Mucosa of rectum (tissue), 2 donors: ENCODE measurements at regions not wholly inside any gene's neighbourhood (a gene's known extent, or its start where the extent isn't known, plus 50 kb on each side); places are given as distances from the start of the nearest gene placed in this dataset.
"Not testable (repeated sequence)": the region's sequence is repeated elsewhere in the genome, so short reads cannot be mapped to it uniquely, and the experiment has no call there.

Source experiments
- H3K27ac ChIP-seq, 2 donors: one replicate each; pipeline ENCODE4 v1.7.0; 2013; ENCODE audit warnings: inconsistent platforms in 2 of 2, low read depth in 2 of 2, low read length in 2 of 2
- H3K27me3 ChIP-seq, 2 donors: one replicate each; pipeline ENCODE4 v1.7.0; 2013; ENCODE audit warnings: low read length in 2 of 2; ENCODE audit not compliant: control insufficient read depth in 2 of 2, insufficient read depth in 2 of 2
- H3K36me3 ChIP-seq, 2 donors: one replicate each; pipeline ENCODE4 v1.7.0; 2013; ENCODE audit warnings: low read length in 2 of 2; ENCODE audit not compliant: control insufficient read depth in 2 of 2, insufficient read depth in 2 of 2
- H3K4me1 ChIP-seq, 2 donors: one replicate each; pipeline ENCODE4 v1.7.0; 2013; ENCODE audit warnings: low read length in 2 of 2, mild to moderate bottlenecking in 1 of 2; ENCODE audit not compliant: control insufficient read depth in 2 of 2, insufficient read depth in 2 of 2
- H3K4me3 ChIP-seq, 2 donors: one replicate each; pipeline ENCODE4 v1.7.0; 2013; ENCODE audit warnings: low read length in 2 of 2
- H3K9ac ChIP-seq, 2 donors: one replicate each; pipeline ENCODE4 v1.7.0; 2013; ENCODE audit warnings: low read length in 2 of 2, low read depth in 1 of 2, mild to moderate bottlenecking in 1 of 2
- H3K9me3 ChIP-seq, 2 donors: one replicate each; pipeline ENCODE4 v1.7.0; 2013; ENCODE audit warnings: low read length in 2 of 2; ENCODE audit not compliant: control insufficient read depth in 2 of 2
- donor health status: healthy.
- donor health status: Normal muscosa, but diverticular disease.

- H3K9me3 ChIP-seq, result no peaks in the 10 kb centered on the region
- no peak overlapping the region for H3K9ac ChIP-seq
- no peak overlapping the region for H3K27ac ChIP-seq
- no peaks in the 10 kb centered on the region for H3K4me1 ChIP-seq
- no peaks in the 10 kb centered on the region for H3K36me3 ChIP-seq
- no peak overlapping the region for H3K4me3 ChIP-seq
- H3K27me3 ChIP-seq, result no peaks in the 10 kb centered on the region
These were observed 982.3 kb downstream of the DIPK2A start for GRCh38 chr3:144953959-144954358.

GRCh38 chr3:144957398-144958101 is 985.9 kb downstream of the DIPK2A start:
- H3K36me3 ChIP-seq, result no peaks in the 10 kb centered on the region
- no peaks in the 10 kb centered on the region for H3K4me1 ChIP-seq
- no peaks in the 10 kb centered on the region for H3K9me3 ChIP-seq
- H3K4me3 ChIP-seq, result no peak overlapping the region
- no peaks in the 10 kb centered on the region for H3K27me3 ChIP-seq
- H3K27ac ChIP-seq, result no peak overlapping the region
- H3K9ac ChIP-seq, result no peak overlapping the region

GRCh38 chr3:144963810-144964209 is 992.2 kb downstream of the DIPK2A start:
- Histone ChIP-seq H3K4me3 (no peak overlapping the region), H3K9ac (no peak overlapping the region), H3K27me3 (no peaks in the 10 kb centered on the region), H3K4me1 (no peaks in the 10 kb centered on the region), H3K27ac (no peak overlapping the region), H3K9me3 (no peaks in the 10 kb centered on the region), H3K36me3 (no peaks in the 10 kb centered on the region)

- H3K9me3 ChIP-seq, result no peaks in the 10 kb centered on the region
- no peak overlapping the region for H3K4me3 ChIP-seq
- no peaks in the 10 kb centered on the region for H3K27me3 ChIP-seq
- no peaks in the 10 kb centered on the region for H3K36me3 ChIP-seq
- H3K9ac ChIP-seq, result no peak overlapping the region
- H3K4me1 ChIP-seq, result no peaks in the 10 kb centered on the region
- no peak overlapping the region for H3K27ac ChIP-seq
These were observed 994.9 kb downstream of the DIPK2A start for GRCh38 chr3:144966560-144966959.

GRCh38 chr3:144968750-144969350 is 997.2 kb downstream of the DIPK2A start:
- Histone ChIP-seq H3K9ac (no peak overlapping the region), H3K4me1 (no peaks in the 10 kb centered on the region), H3K27ac (no peak overlapping the region), H3K4me3 (no peak overlapping the region), H3K36me3 (no peaks in the 10 kb centered on the region), H3K27me3 (no peaks in the 10 kb centered on the region), H3K9me3 (no peaks in the 10 kb centered on the region)

GRCh38 chr3:144984481-144984880 is 1012.9 kb downstream of the DIPK2A start:
- not testable (repeated sequence) for H3K9me3 ChIP-seq, H3K27me3 ChIP-seq, H3K4me1 ChIP-seq, H3K36me3 ChIP-seq, H3K9ac ChIP-seq, H3K27ac ChIP-seq, H3K4me3 ChIP-seq

GRCh38 chr3:144989807-144990206 is 1018.2 kb downstream of the DIPK2A start:
- H3K36me3 ChIP-seq, result no peaks in the 10 kb centered on the region
- H3K4me3 ChIP-seq, result no peak overlapping the region
- no peaks in the 10 kb centered on the region for H3K27me3 ChIP-seq
- no peaks in the 10 kb centered on the region for H3K4me1 ChIP-seq
- H3K9me3 ChIP-seq, result no peaks in the 10 kb centered on the region
- H3K27ac ChIP-seq, result no peak overlapping the region
- H3K9ac ChIP-seq, result no peak overlapping the region

- H3K27ac ChIP-seq, result no peak overlapping the region
- H3K4me3 ChIP-seq, result no peak overlapping the region
- no peaks in the 10 kb centered on the region for H3K27me3 ChIP-seq
- H3K36me3 ChIP-seq, result no peaks in the 10 kb centered on the region
- H3K9me3 ChIP-seq, result no peaks in the 10 kb centered on the region
- H3K4me1 ChIP-seq, result no peaks in the 10 kb centered on the region
- H3K9ac ChIP-seq, result no peak overlapping the region
These were observed 1024.2 kb downstream of the DIPK2A start for GRCh38 chr3:144995856-144996255.

GRCh38 chr3:145005427-145005826 is 1033.8 kb downstream of the DIPK2A start:
- Histone ChIP-seq H3K4me3 (no peak overlapping the region), H3K36me3 (no peaks in the 10 kb centered on the region), H3K4me1 (no peaks in the 10 kb centered on the region), H3K27me3 (no peaks in the 10 kb centered on the region), H3K9me3 (peaks cover 0 to 4% of the 10 kb centered on the region in 2 donors), H3K27ac (no peak overlapping the region), H3K9ac (no peak overlapping the region)

- Histone ChIP-seq H3K36me3 (no peaks in the 10 kb centered on the region), H3K9me3 (peaks cover 0 to 4% of the 10 kb centered on the region in 2 donors), H3K9ac (no peak overlapping the region), H3K27ac (no peak overlapping the region), H3K4me3 (no peak overlapping the region), H3K27me3 (no peaks in the 10 kb centered on the region), H3K4me1 (no peaks in the 10 kb centered on the region)
These were observed 1034.6 kb downstream of the DIPK2A start for GRCh38 chr3:145006271-145006670.
